Daoy (cell line): ENCODE measurements at regions not wholly inside any gene's neighbourhood (a gene's known extent, or its start where the extent isn't known, plus 50 kb on each side); places are given as distances from the start of the nearest gene placed in this dataset.
A peak's percentile ranks its signal among the peaks of the same experiment; 100 is the strongest.
"Not testable (repeated sequence)": the region's sequence is repeated elsewhere in the genome, so short reads cannot be mapped to it uniquely, and the experiment has no call there.

Experiments used
- DNase-seq: peaks from one replicate; pipeline ENCODE4 v3.0.0-alpha.2; 2015; ENCODE audit warnings: low read depth

DNA sequence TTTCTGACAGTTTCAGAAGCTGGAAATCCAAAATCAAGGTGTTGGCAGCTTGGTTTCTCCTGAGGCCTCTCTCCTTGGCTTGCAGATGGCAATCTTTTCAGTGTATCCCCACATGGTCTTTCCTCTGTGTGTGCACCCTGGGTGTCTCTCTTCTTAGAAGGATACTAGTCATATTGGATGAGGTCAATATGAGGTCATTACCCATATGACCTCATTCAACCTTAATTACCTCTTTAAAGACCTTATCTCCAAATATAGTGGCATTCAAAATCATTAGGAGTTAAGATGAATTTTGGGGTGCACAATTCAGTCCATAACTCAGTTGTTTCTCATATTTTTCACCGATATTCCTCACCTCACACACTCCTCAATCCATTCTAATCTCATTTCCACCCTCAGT, 92.4 kb upstream of the TGM3 start:
- no peak for DNase-seq

- no peak for DNase-seq
These were observed 91.8 kb upstream of the TGM3 start for GRCh38 chr20:2204021-2204420.

GRCh38 chr20:2206957-2207769, 88.6 kb upstream of the TGM3 start:
- peak; percentile 81 for DNase-seq

DNA sequence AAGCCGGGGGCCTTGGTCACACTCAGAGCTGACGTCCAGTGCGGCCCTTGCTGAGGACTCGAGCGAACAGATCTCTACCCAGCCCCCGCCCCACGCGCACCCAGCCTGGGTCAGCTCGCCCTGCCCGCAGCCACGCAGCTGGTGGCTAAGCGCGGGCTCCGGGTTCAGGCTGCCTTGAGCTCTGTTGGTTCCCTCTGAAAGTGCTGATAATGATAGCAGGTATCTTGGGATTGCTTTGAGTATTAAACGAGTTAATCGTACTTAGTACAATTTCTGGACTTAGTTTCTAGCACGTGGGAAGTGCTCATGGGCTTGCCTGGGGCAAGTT, 88.1 kb upstream of the TGM3 start:
- no peak for DNase-seq

GRCh38 chr20:2208897-2209296, 86.9 kb upstream of the TGM3 start:
- DNase-seq, result no peak

GRCh38 chr20:2210646-2211552, 84.9 kb upstream of the TGM3 start:
- peak; percentile 64 for DNase-seq

GRCh38 chr20:2212456-2213015, 83.3 kb upstream of the TGM3 start:
- DNase-seq, result no peak

GRCh38 chr20:2213401-2213800, 82.4 kb upstream of the TGM3 start:
- DNase-seq, result no peak

- DNase-seq, result no peak
These were observed 77.8 kb upstream of the TGM3 start for GRCh38 chr20:2217857-2218539.

DNA sequence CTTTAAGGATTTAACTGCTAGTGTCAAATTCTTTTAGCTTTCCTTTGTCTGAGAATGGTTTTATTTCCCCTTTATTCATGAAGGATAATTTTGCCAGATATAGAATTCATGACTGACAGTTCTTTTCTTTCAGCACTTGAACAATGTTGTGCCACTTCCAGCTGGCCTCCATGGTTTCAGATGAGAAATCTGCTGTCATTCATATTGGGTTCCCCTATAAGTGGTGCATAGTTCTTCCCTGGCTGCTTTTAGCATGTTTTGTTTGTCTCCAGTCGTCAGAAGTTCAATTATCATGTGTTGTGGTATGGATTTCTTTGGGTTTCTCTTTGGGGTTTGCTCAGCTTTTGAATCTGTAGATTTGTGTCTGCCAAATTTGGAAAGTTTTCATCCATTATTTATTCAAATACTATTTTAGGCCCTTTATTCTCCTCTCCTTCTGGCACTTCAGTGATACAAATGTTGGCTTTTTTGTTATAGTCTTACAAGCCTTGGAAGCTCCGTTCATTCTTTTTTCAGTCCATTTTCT, 76.3 kb upstream of the TGM3 start:
- DNase-seq, result no peak

- no peak for DNase-seq
These were observed 75.5 kb upstream of the TGM3 start for GRCh38 chr20:2220298-2220697.

GRCh38 chr20:2221921-2222320, 73.9 kb upstream of the TGM3 start:
- DNase-seq, result no peak

DNA sequence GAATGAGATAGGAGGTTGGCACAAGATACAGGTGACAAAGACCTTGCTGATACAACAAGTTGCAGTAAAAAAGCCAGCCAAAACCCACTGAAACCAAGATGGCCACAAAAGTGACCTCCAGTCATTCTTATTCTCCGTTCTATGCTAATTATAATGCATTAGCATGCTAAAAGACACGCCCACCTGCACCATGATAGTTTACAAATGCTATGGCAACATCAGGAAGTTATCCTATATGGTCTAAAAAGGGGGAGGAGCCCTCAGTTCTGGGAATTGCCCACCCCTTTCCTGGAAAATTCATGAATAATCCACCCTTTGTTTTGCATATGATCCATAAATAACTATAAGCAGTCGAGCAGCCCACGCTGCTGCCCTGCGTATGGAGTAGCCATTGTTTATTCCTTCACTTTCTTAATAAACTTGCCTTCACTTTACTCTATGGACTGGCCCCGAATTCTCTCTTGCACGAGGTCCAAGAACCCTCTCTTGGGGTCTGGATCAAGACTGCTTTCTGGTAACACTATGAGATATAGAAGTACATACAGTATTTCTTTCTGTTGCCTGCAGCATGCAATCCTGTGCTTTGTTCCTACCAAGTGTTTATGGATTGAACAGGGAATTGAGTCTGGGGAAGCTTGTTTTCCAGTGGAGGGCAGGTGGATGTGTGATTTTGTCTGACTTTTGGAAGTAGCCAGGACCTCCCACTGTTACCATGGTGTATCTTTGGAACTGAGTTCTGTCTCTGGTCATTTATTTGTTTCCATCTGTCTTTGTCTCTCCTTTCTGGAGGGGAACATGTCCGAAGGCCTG, 72.0 kb upstream of the TGM3 start:
- DNase-seq, result no peak

- no peak for DNase-seq
These were observed 71.5 kb upstream of the TGM3 start for GRCh38 chr20:2224368-2224639.

DNA sequence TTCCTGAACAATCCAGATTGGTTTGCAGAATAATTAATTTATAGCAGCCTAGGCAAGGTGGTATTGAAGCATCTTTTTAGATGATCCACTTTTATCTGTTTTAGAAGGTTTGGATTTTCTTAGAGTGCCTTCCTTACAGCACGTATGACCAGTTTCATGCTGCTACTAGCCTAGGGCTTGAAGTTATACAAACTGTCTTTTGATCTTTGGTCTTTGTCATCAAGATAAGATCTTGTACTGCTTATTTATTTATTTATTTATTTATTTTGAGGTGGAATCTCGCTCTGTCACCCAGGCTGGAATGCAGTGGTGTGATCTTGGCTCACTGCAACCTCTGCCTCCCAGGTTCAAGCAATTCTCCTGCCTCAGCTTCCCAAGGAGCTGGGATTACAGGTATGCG, 68.5 kb upstream of the TGM3 start:
- not testable (repeated sequence) for DNase-seq

- no peak for DNase-seq
These were observed 67.9 kb upstream of the TGM3 start for GRCh38 chr20:2227861-2228260.

GRCh38 chr20:2228926-2229325, 66.9 kb upstream of the TGM3 start:
- no peak for DNase-seq

DNA sequence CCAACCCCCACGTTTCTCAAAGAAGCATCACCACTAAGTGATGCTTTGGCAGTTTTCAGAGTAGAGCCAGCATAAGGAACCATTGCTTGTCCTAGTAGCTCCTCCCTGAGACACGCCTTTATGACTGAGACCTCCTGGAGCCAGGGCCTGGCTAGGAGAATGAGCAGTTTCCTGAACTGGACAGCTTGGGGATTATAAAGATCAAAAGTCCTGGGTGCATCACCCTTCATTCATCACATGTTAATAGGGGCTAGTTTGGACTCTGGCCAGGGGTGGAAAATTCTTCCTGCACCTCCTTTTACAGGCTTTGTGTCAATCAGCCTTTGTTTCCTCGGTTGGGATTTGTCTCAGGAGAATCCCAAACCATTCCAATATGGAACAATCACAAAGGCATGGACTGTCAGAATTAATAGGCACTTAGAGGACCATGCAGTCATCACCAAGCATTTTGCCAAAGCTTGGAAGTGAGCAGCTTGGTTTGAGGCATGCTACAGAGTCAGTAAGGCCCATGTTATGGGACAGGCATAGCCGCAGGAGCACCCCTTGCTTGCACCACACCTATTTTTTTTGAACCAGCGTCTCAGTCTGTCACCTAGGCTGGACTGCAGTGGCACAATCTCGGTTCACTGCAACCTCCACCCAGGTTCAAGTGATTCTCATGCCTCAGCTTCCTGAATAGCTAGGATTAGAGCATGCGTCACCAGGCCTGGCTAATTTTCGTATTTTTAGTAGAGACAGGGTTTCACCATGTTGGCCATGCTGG, 64.9 kb upstream of the TGM3 start:
- DNase-seq, result peak; percentile 24

GRCh38 chr20:2231701-2232100, 64.1 kb upstream of the TGM3 start:
- no peak for DNase-seq

DNA sequence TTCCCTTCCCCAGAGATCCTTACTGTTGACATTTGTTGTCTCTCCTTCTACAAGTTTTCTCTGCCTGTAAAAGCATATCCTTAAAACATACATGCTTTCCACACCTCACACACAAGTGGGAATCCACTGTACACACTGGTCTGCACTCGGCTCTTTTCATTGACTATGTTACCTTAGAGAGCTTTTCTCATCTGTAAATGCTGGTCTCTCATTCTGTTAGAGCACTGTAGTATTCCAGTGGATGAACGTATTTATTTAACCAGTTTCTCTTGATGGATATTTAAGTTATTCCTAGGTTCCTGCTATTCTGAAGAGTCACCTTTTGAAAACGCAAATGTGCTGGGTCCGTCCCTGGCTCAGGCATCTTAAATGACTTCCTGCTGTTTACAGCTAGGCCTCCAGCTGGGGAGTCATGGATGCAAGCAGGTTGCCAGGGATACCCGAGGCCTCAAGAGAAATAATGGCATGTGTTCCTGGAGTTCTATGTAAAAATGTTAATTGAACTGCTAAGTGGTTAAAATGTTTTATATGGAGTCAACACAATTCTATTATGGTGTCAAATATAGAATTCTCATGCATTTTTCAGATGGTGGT, 61.1 kb upstream of the TGM3 start:
- DNase-seq, result peak; percentile 32
